ENCODE measurements at regions not wholly inside any gene's neighbourhood (a gene's known extent, or its start where the extent isn't known, plus 50 kb on each side); places are given as distances from the start of the nearest gene placed in this dataset.

GRCh38 chr13:86559901-86560300 is 760.7 kb upstream of the SLITRK6 start:
- Histone ChIP-seq H3K4me1 (replicated peaks) (no peaks in the 10 kb centered on the region), H3K36me3 (no peaks in the 10 kb centered on the region), H3K27ac (no peak overlapping the region), H3K9me3 (no peaks in the 10 kb centered on the region), H3K4me3 (no peak overlapping the region), H3K27me3 (replicated peaks; ENCODE audit: insufficient read depth) (no peaks in the 10 kb centered on the region)
- intact Hi-C loops (cut with DNase I) = no loop called here
- TF ChIP-seq POLR2AphosphoS5 (IDR thresholded peaks at IDR 0.05) = no peak
- WGBS = 69% methylated on average over 1 of the region's 1 CpG
- no peak for DNase-seq (ENCODE audit: low spot score)

GRCh38 chr13:86562866-86563265 is 763.6 kb upstream of the SLITRK6 start:
- TF ChIP-seq POLR2A (IDR thresholded peaks at IDR 0.05) = no peak
- TF ChIP-seq POLR2AphosphoS5 (IDR thresholded peaks at IDR 0.05) = no peak
- TF ChIP-seq CTCF (IDR thresholded peaks at IDR 0.05) = no peak
- H3K4me3 ChIP-seq = no peak overlapping the region
- no peaks in the 10 kb centered on the region for H3K36me3 ChIP-seq
- WGBS = 95% methylated on average over 6 of the region's 6 CpGs
- H3K27me3 ChIP-seq (replicated peaks; ENCODE audit: insufficient read depth) = no peaks in the 10 kb centered on the region
- no peaks in the 10 kb centered on the region for H3K9me3 ChIP-seq
- intact Hi-C loops (cut with DNase I) = no loop called here
- H3K27ac ChIP-seq = no peak overlapping the region
- no peak for DNase-seq (ENCODE audit: low spot score)
- no peaks in the 10 kb centered on the region for H3K4me1 ChIP-seq (replicated peaks)

GRCh38 chr13:86563308-86563707 is 764.1 kb upstream of the SLITRK6 start:
- Histone ChIP-seq H3K4me3 (no peak overlapping the region), H3K9me3 (no peaks in the 10 kb centered on the region), H3K27me3 (replicated peaks; ENCODE audit: insufficient read depth) (no peaks in the 10 kb centered on the region), H3K27ac (no peak overlapping the region), H3K36me3 (no peaks in the 10 kb centered on the region), H3K4me1 (replicated peaks) (no peaks in the 10 kb centered on the region)
- no peak for DNase-seq (ENCODE audit: low spot score)
- TF ChIP-seq POLR2A (IDR thresholded peaks at IDR 0.05) (no peak), POLR2AphosphoS5 (IDR thresholded peaks at IDR 0.05) (no peak), CTCF (IDR thresholded peaks at IDR 0.05) (no peak)
- intact Hi-C loops (cut with DNase I) = no loop called here
- 73% methylated on average over 2 of the region's 2 CpGs for WGBS

GRCh38 chr13:86567119-86567518 is 767.9 kb upstream of the SLITRK6 start:
- H3K4me3 ChIP-seq = no peak overlapping the region
- H3K4me1 ChIP-seq (replicated peaks) = no peaks in the 10 kb centered on the region
- 64% methylated on average over 3 of the region's 3 CpGs for WGBS
- no peaks in the 10 kb centered on the region for H3K36me3 ChIP-seq
- no peak overlapping the region for H3K27ac ChIP-seq
- no peak for TF ChIP-seq POLR2AphosphoS5 (IDR thresholded peaks at IDR 0.05)
- TF ChIP-seq CTCF (IDR thresholded peaks at IDR 0.05) = no peak
- TF ChIP-seq POLR2A (IDR thresholded peaks at IDR 0.05) = no peak
- no peak for DNase-seq (ENCODE audit: low spot score)
- intact Hi-C loops (cut with DNase I) = no loop called here
- no peaks in the 10 kb centered on the region for H3K27me3 ChIP-seq (replicated peaks; ENCODE audit: insufficient read depth)
- no peaks in the 10 kb centered on the region for H3K9me3 ChIP-seq

GRCh38 chr13:86569119-86569518 is 769.9 kb upstream of the SLITRK6 start:
- H3K4me3 ChIP-seq = no peak overlapping the region
- 92% methylated on average over 1 of the region's 1 CpG for WGBS
- TF ChIP-seq CTCF (IDR thresholded peaks at IDR 0.05) = no peak
- TF ChIP-seq POLR2A (IDR thresholded peaks at IDR 0.05) = no peak
- TF ChIP-seq POLR2AphosphoS5 (IDR thresholded peaks at IDR 0.05) = no peak
- no peaks in the 10 kb centered on the region for H3K4me1 ChIP-seq (replicated peaks)
- no peaks in the 10 kb centered on the region for H3K9me3 ChIP-seq
- H3K36me3 ChIP-seq = no peaks in the 10 kb centered on the region
- H3K27me3 ChIP-seq (replicated peaks; ENCODE audit: insufficient read depth) = no peaks in the 10 kb centered on the region
- no peak overlapping the region for H3K27ac ChIP-seq
- DNase-seq (ENCODE audit: low spot score) = no peak
- intact Hi-C loops (cut with DNase I) = no loop called here
